EL (cell line): ENCODE measurements at regions not wholly inside any gene's neighbourhood (a gene's known extent, or its start where the extent isn't known, plus 50 kb on each side); places are given as distances from the start of the nearest gene placed in this dataset.

Source experiments
- DNase-seq: peaks from one replicate; pipeline ENCODE4 v3.0.0-alpha.2; 2016

- no peak for DNase-seq
These were observed 357.0 kb downstream of the NR2F2 start for GRCh38 chr15:96687388-96688107.

DNA sequence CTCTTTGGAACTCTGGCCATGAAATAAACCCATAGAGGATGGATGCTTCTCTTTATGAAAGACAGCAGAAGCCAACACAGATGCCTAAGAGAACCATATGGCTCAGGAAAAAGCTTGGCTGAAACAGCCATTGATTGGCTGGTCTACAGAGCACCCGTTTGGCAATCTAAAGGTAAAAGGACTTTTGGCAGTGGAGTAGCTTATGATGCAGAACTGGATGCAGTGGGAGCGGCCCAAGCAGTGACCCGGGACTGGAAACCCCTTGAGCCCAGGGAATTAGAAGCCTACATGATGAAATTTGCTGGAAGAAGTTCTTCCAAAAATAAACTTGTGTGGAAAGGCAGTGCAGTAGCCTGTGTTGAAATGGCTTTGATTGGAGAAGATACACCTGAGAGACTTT is 360.2 kb downstream of the NR2F2 start:
- DNase-seq = no peak

- no peak for DNase-seq
These were observed 362.3 kb downstream of the NR2F2 start for GRCh38 chr15:96692826-96693225.

DNA sequence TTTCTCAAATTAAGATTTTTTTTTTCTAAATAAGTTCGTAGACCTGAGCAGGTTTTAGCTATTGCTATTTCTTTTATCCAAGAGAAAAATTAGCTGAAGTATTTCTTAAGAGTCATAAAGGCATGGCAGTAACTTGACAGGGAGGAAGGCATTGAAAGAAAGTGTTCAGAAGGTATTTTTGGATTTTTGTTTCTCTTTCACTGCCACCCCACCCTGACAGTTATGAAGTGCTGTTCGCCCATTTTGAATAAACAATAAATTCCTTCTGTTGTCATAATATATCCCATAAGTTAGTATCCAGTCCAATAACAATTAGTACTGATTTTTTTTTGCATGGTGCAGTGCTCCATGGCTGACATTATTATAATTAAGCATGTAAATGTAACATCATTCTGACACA is 363.0 kb downstream of the NR2F2 start:
- DNase-seq = no peak

DNA sequence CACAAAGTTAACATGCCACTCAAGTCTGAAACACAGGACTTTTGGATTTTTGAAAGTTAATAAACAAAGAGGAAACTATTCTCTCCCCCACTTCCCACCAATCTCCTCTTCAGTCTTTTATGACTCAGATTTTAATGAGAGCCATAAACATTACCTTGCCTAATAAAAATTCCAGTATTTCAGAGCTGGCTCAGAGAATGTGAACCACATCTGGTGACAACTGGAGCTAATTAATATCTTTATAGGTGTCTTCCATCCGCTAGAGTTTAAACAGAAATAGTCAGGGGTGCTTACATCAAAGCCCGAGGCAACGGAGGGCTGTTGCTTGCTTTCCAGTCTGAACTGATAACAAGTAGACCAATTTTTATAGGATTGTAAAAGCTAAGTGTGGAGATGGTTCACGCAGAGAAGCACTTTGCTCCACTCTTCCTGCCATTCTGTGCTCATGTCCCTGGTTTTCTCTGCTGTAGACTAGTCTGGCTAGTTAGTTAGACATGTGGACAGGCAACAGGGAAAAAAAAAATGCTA is 363.6 kb downstream of the NR2F2 start:
- peak; percentile 40 for DNase-seq

GRCh38 chr15:96695426-96695825 is 364.9 kb downstream of the NR2F2 start:
- DNase-seq = no peak

DNA sequence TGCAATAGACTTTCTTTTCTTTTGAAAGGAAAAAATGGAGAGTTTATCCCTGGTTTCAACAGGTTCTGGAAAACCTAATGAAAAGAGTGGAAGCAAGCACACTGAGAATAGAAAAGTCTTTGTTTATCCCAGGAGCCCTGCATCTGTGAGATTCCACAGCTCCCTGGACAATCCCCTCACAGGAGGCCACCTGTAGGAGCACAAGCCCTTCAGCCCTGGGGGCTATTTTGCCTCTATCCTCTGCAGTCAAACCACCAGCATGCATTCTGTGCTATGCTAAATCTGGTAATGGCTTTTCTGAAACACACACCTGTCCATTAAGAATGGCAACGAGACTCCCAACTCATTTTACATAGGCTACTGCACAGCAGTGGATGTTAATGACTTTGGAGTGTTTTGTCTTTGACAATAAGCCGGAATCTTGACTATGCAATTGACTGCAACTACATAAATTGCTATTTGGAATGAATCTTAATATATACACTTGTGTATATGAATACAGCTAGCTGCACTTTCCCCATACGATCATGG is 369.4 kb downstream of the NR2F2 start:
- DNase-seq = no peak

DNA sequence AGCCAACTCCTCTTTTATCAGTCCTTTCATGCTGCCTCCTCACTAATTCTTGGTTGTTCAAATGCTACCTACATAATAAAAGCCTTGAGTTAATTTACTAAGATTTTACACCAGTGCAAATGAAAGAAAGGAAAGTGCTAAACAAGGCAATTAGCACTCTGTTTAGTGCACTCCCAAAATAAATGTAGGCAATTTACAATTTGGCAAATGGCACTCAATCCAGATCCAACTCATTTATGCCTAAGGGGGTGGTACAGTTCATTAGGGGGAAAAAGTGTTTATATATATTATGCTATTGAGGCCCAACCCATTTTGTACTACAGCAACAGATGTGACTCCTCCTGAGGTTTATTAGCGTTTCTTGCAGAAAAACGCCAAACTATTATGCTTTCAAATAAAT is 370.1 kb downstream of the NR2F2 start:
- no peak for DNase-seq

DNA sequence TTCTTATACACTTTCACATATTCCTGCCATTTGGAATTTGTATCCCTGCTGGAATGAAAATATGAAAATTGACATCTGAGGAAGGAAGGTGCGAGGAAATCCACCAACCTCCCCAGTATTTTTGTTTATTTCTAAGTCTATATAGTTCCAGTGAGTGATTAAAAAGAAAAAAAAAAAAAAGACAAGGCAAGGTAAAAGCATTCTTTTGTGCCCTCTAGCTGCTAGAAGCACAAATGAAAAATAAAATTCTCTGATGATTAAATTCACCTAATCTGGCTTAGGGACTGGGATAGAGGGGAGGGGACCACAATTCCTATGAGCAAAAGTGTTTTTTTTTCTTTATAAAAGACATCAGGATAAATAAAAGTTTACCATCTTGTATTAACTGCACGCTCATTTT is 370.9 kb downstream of the NR2F2 start:
- DNase-seq = no peak

DNA sequence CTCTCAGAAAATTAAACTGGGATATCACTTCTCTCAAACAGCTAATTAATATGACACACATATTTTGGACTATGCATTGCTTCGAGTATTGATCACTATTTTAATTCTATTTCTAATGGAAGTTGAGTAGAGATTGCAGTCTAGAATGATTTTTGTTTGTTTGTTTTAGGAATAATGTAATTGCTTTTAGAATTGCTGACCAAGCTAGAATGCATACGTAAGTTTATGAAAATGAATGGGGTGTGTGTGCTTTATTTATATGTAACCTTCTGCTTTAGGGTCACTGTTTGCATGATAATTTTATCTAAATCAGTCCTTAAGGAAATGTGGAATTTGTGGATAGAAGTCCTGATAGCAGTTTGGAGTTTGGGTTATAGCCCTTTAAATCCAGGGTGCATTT is 371.4 kb downstream of the NR2F2 start:
- no peak for DNase-seq

DNA sequence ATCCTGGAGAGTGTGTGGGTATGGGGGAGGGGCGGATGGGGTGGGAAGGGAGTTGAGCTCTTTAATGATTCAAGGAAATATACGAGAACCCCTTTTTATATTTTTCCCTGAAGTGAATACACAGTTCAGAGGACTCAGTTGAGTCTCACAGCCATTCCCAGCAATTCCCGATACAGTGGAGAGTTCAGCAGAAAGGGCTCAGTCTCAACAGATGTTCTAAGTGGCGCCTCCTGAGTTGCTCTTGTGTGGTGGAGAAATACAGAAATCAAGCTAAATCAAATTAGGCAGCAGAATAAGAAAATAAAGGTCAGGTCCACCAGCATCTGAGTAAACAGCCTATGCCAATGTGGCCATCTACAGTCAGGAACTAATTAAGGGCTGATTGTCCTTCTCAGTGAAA is 372.1 kb downstream of the NR2F2 start:
- DNase-seq = no peak

DNA sequence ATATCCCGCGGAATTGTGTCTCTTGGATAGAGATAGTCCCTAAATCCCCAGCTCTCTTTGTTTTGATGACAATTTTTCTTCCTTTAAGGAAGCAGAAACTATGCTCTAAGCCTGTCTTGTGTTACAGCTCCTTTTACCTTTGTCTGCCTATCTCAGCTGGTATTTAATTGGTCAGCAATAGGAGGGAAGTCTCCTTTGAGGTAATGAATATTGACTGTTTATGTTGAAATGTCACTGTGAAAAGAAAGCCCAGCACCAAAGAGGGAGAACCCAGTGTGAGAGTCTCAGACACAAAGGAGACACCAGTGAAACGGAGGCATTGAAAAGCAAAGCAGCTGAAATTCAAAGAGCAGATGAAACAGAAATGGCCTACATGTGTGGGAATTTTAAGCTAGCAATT is 372.6 kb downstream of the NR2F2 start:
- no peak for DNase-seq

- no peak for DNase-seq
These were observed 373.5 kb downstream of the NR2F2 start for GRCh38 chr15:96703794-96704550.

GRCh38 chr15:96716075-96716474 is 385.6 kb downstream of the NR2F2 start:
- DNase-seq = no peak

GRCh38 chr15:96716478-96716877 is 386.0 kb downstream of the NR2F2 start:
- no peak for DNase-seq

- no peak for DNase-seq
These were observed 389.8 kb downstream of the NR2F2 start for GRCh38 chr15:96720251-96720650.

DNA sequence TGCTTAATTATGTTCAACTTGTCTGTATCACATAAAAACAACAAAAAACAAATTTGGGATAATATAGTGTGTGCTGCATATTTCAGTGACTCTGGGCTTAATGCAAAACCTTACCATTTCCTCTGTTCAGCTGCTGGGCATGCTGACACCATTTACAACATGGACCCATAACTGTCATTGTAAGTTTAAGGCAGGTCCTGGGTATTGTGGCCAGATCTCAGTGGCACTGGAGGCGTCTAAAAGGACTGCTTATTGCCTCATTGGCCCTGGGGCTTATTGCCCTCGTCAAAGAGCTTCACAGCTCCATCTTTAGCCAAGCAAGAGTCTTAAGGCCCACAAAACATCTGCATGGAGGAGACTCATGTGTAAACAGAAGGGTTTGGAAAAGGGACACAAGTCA is 390.2 kb downstream of the NR2F2 start:
- no peak for DNase-seq

- no peak for DNase-seq
These were observed 398.1 kb downstream of the NR2F2 start for GRCh38 chr15:96728591-96728990.

DNA sequence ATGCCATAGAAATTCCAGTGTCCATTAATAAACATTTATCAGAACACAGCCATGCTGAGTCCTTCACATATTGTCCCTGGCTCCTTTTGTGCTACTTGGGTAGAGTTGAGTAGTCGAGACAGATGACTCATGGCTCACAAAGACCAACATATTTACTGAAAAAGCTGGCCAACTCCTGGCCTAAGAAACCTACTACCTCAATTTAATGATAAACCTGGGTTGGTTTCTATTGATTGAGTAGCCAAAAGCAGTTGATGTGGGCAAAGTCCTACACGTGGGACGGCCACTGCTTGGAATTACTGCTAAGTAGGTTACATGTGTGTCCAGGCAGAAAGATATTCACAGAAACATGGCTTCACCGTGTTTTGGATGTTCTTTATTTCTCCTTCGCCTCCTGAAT is 402.2 kb downstream of the NR2F2 start:
- DNase-seq = no peak

- DNase-seq = no peak
These were observed 403.2 kb downstream of the NR2F2 start for GRCh38 chr15:96733721-96734120.

DNA sequence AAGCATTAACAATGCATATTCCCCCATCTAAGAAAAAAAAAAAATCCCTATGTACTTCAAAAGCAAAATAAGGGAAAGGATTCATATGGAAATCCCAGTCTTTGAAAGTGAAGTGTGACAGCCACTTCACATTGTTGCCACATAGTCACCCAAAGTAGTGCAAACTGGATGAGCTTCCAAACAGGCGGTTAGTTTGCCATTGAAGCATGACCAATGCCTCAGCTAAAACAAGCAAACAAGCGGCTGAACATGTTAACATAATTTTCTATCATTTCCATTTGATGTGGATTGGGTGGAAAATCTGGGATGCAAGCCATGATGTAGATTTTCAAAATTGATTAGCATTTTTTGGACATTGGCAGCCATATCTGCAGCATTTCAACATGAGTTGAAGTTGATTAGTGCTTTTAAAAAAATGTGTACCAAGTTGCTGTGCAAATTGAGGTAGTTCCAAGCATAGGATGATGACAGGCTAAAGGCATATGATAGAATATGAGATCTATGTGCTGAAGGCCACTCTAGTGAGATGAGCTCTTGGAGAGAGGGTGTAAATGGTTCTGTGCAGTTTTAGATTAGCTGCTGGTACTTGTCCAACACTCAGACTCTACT is 405.2 kb downstream of the NR2F2 start:
- DNase-seq = no peak

DNA sequence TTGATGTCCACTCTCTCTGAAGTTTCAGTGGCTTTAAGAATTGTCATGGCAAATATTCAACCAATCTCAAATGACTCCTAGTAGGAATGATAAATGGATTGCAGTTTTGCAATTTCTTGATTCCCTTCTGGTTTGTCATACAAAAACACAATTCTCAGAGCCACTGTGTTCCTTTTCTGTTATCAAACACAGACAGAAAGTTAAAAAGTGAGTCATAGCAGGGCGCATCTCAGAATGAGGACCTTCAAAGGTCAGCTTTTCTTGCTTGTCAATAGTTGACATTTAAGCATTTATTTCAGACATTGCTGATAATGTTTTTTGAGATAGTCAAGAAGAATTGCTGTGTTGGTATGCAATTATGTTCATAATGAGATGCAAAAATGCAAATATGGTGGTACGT is 405.9 kb downstream of the NR2F2 start:
- peak; percentile 36 for DNase-seq

DNA sequence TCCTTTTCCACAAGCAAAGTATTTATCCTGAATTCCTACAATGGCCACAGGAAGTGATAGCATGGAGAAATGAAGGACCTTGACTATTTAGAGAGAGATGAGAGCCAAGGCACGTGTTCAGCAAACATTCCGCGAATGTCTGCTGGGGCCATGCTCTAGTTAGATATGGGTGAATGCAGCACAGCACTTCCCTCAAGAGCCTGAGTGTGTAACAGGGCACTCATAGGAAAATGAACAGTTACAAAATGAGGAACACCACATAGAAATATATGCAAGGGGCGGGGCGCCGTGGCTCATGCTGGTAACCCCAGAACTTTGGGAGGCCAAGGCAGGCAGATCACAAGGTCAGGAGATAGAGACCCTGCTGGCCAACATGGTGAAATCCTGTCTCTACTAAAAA is 406.9 kb downstream of the NR2F2 start:
- DNase-seq = no peak

DNA sequence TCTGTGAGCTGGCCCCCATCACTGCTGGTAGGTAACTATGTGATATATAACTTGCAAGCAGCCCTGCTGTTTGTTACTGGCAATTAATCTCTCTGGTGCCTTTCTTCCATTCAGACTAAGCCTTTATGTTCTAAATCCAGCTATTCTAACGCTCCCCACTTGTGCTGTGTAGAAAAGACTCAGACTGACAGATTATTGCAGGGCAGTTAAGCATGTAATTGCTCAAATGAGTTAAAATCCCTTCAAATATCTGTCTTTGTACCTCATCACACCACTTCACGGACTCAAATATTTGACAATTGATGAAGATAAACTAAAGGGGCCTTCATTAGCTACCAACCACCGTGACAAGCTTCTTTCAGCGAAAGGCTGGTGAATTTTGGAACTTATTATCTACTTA is 416.2 kb downstream of the NR2F2 start:
- DNase-seq = no peak
